ENCODE measurements at regions not wholly inside any gene's neighbourhood (a gene's known extent, or its start where the extent isn't known, plus 50 kb on each side); places are given as distances from the start of the nearest gene placed in this dataset.
"Not testable (repeated sequence)": the region's sequence is repeated elsewhere in the genome, so short reads cannot be mapped to it uniquely, and the experiment has no call there.

DNA sequence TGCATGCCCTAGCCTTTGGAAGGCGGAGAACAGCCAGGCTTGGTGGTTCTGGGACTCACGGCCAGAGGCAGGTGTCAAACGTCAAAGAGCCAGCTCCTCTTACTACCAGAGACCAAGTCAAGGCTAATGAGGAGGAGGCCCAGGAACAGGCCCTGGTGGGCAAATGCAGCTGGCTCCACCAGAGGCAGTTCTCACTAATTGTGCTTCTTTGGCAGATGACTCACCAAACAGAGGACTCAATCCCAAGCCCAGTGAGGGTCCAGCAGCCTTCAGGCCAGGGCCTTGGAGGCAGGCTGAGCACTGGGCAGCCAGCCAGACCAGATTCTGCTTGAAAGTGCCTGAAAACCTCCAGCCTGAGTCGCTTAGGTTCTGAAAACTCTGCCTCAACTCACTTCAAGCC, 336.5 kb upstream of the CDH5 start:
- ATAC-seq = no peak
- DNase-seq (ENCODE audit: low spot score) = no peak

DNA sequence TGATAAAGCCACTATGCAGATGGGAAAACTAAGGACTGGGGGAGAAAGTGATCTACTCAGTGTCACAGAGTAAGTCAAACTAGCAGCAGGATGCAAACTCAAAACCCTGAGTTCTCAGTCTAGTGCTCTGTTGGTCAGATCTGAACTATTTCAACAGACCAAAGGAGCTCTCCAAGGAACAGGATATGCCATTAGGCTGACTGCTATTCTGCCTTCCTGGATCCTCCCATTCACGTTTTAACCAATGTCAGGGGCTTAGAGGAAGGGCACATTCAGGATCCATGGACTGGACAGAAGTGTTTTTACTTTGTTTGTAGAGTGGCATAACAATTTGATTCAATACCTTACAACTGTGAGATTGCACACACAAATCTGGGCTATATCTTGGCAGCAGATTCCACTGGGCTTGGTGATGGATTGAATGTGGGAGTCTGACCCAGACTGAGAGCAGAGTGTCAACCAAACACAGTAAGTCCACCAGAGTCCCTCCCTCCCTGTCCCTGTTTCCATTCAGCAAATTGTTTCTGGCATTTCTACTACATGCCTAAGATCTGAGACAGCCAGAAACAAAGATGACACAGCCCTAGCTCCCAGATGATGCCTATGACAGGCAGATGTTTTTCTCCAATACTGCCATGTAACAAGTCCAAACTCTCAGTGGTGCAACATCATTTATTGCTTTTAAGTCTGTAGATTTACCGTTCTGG, 337.8 kb upstream of the CDH5 start:
- DNase-seq (ENCODE audit: low spot score) (no peak), ATAC-seq (no peak)

DNA sequence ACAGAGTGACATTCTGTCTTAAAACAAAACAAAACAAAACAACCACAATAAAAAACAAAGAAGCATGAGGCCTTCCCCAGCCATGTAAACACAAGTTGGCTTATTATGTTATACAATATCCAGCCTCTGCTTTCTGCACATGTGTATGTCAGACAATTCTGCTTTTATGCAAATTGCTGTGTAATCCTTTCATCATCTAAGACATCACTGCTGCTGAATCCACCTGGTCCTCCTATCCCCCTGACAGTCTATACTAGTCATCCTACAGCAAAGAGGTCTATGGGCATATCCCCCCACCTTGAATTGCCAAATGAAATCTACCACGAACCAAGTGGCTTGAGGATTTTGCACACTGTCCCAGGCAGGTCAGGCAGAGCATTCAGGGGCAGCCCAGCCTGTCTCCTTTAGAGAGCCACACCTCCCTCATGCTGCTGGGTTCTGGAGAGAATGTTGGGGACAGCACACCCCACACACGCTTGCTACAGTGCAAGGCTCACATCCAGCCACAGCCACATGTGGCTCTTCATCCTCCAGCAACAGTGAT, 339.6 kb upstream of the CDH5 start:
- no peak for ATAC-seq

DNA sequence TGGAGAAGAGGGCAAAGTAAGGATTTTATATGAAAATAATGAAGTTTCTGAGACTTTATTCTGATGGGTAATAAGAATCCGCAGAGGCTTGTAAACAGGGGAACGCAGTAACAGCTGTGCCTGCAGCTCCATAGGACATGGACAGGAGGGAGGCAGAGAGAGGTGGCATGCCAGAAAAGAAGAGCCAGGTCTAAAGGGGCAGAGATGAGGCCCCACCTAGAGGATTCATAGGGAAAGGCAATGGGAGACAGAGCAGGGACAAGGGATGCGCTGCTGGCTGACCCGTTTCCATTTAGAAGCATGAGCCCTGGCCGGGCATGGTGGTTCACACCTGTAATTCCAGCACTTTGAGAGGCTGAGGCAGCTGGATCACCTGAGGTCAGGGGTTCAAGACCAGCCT, 340.3 kb upstream of the CDH5 start:
- ATAC-seq = peak; percentile 100
- peak; percentile 49 for DNase-seq (ENCODE audit: low spot score)

More for the DNA sequence above, 339.6 kb upstream of the CDH5 start:
- DNase-seq (ENCODE audit: low spot score) = no peak

DNA sequence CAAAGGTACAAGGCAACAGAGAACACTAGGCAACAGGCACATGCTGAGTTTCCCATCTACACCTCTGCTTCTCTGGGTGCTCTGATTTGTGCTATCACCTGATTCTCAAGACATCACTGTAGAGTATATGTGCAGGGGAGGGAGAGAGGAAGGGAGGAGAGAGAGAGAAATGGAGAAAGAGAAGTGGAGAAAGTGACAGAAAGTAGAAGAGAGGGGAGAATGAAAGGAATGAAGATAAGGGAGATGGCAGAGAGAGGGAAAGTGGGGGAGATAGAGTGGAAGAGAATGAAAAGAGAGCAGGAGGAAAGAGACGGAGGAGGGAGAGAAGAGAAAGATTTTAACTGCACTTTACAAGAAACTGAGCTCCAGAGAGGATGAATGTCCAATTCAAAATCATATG, 340.7 kb upstream of the CDH5 start:
- DNase-seq (ENCODE audit: low spot score) = no peak
- ATAC-seq = no peak

DNA sequence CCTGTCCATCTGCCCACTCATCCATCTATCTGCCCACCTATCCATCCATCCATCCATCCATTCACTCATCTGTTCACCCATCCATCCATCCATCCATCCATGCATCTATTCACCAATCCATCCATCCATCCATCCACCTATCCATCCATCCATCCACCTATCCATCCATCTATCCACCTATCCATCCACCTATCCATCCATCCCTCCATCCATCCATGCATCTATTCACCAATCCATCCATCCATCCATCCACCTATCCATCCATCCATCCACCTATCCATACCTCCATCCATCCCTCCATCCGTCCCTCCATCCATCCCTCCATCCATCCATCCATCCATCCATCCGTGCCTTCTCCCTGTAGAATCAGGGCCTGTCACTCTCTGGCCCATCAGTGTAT, 341.9 kb upstream of the CDH5 start:
- not testable (repeated sequence) for ATAC-seq; DNase-seq (ENCODE audit: low spot score)

DNA sequence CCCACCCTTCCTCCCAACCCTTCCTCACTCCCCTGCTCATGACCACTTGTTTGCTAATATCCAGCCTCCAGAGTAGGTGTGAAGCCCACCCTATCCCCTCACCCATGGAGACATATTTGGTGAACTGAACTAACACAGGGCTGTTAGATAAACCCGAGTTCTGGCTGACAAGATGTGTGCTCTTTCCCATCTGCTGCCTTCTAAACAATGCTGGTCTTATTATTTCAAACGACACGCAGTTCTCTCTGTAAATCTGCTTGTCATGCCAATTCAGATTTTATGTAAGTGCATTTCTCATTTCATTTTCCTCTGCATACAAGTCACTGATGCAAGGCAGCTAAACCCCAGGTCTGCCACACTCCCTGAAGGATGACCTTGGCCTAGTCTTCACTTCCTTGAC, 343.0 kb upstream of the CDH5 start:
- DNase-seq (ENCODE audit: low spot score) (no peak), ATAC-seq (no peak)

DNA sequence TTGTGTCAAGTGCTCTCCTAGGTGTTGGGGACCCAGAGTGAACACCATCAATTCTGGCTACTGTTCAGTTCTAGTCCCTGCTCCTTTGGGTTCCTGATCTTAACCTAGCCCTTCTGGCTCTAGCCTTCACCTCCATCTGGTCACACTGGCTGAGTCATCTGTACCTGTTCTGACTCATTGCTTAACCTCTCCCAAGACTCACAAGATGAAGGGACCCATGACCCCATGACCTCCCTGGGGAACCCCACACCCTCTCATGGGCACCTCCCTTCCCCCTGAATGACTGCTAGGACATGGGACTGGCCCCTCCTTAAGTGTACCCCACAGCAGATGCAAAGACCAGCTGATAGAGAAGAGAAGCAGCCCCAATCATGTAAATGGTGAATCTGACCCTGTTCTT, 345.8 kb upstream of the CDH5 start:
- no peak for ATAC-seq
- DNase-seq (ENCODE audit: low spot score) = no peak

DNA sequence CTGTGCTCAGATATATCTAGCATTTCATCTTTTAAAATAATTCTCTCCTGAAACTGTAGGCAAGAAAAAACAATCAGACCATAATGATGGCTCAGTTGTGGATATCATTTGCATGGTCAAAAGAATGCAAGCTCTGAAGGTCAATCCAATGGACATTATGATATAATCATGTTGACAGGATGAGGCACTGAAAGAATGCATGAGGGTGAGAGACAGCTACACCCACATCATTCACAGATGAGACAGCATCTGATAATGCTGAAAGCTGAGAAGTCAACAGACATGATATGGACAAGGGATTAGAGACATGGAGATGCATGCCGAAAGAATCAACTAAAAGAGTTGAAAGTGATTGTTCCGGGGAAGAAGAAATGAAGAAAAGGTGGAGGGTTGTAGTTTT, 346.4 kb upstream of the CDH5 start:
- DNase-seq (ENCODE audit: low spot score) = no peak
- no peak for ATAC-seq

DNA sequence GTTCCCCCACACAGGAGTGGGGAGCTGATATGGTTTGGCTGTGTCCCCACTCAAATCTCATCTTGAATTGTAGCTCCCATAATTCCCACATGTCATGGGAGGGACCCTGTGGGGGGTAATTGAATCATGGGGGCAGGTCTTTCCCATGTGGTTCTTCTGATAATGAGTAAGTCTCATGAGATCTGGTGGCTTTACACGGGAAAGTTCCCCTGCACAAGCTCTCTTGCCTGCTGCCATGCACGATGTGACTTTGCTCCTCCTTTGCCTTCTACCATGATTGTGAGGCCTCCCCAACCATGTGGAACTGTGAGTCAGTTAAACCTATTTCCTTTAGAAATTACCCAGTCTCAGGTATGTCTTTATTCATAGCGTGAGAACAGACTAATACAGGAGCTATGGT, 347.0 kb upstream of the CDH5 start:
- not testable (repeated sequence) for ATAC-seq; DNase-seq (ENCODE audit: low spot score)

DNA sequence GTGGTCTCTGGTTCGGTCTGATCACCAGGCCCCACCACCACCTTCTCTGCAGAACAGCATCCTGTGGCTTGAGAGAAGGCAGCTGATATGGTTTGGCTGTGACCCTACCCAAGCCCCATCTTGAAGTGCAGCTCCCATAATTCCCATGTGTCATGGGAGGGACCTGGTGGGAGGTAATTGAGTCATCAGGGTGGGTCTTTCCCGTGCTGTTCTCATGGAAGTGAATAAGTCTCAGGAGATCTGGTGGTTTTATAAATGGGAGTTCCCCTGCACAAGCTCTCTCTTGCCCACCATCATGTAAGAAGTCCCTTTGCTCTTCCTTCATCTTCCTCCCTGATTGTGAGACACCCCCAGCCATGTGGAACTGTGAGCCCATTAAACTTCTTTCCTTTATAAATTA, 352.3 kb upstream of the CDH5 start:
- ATAC-seq (no peak), DNase-seq (ENCODE audit: low spot score) (no peak)

DNA sequence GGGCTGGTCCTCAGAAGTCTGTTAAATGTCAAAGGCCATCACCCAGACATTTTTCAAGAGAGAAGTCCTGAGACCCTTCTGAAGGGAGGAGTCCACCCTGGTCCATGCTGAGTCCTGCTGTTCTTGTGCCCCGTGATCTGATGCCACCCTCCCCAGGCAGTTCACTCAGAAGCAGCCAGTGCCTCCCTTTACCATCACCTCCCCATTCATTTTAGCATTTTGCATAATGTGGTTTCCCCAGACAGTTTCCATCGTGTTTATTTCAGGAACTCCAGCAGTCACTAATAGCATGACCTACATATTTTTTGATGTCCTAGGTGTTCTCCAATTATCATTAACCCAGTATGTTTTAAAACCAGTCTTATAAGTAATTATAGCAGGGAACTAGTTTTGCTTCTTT, 353.0 kb upstream of the CDH5 start:
- no peak for DNase-seq (ENCODE audit: low spot score)

DNA sequence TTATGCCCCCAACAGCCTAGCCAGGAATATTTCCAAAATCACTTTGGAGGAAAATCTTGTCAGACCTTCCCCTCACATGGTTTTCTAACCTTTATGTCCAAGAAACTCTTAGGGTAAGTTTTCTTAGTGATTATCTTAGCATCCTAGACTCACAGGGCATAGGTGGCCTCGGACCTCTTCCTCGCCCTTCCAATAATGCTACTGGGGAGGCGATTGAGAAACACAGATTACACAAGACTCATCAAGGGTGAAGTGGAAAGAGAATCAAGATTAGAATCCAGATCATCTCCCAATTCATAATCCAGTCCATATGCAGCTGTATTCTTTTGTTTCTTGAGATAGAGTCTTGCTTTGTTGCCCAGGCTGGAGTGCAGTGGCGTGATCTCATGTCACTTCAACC, 358.4 kb upstream of the CDH5 start:
- ATAC-seq = no peak
- no peak for DNase-seq (ENCODE audit: low spot score)

More for the DNA sequence above, 353.0 kb upstream of the CDH5 start:
- no peak for ATAC-seq

DNA sequence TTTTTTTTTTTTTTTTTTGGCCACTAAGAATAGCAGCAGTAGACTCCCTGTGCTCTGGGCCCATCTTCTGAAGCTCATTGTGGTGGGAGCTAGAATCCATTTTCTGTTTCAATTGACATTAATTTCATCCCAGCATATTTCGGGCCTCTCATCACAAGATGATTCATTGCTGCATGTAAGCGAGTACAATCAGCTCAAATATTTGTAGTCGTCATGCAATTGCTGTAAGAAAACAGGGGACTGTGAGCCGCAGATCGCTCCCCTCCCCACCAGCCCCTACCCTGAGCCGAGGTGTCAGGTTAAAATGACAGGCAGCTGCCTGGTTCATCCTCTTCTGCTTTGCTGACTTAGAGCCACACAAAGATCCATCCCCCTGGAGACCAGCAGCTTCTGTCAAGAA, 358.8 kb upstream of the CDH5 start:
- no peak for DNase-seq (ENCODE audit: low spot score)

DNA sequence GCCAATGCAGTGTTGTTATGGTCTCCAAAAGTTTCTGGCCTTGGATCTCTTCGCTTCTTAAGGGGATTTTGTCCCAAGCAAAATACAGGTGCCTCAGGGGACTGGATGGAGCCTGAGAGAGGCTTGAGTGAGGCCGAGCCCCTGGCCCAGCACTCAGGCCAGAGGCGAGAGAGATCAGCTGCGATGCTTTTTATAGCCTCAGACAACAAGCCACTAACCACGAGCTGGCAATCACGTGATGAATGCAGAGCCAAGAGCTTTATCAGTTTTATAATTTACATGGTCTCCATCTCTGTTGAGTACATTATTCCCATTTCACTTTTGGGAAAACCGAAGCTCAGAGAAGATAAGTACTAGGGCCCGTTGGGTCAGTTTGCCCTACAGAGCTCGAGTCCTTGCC, 360.0 kb upstream of the CDH5 start:
- ATAC-seq = no peak
- no peak for DNase-seq (ENCODE audit: low spot score)

More for the DNA sequence above, 358.8 kb upstream of the CDH5 start:
- no peak for ATAC-seq

DNA sequence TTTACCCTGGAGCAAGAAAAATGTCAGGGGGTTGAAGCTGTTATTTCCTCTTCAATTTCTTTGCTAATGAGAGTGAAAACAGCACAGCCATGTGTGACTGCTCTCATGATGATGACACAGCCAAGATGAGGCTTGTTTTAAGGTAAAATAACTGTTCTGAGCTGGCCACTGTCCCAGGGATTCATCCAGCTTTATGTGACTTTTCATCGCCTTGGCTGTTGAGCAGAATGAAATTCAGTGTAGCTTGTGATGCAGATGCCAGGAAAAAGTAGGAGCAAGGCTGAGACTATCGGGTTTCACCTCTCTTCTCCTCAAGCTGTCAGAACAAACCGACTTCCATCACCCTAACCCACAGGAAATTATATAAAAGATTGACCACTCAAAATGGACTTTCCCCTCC, 361.8 kb upstream of the CDH5 start:
- ATAC-seq (no peak), DNase-seq (ENCODE audit: low spot score) (no peak)

DNA sequence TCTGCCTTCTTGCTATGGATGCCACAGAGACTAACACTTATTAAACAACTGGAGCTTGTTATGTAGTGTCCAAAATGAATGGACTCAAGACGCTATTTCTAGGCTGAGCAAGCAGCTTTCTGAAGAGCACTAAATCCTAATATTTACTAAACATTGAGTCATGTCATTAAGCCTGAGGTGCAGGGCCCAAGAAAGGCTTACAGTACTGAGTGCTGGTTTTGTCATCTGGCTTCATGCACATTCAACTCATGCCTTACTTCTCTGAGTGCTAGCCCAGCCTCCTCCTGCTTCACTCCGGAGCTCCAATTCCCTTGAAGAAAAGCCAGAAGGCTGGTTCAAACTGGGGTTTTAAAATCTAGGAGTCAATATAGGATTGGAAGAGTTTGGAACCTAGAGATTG, 363.3 kb upstream of the CDH5 start:
- ATAC-seq = no peak
- no peak for DNase-seq (ENCODE audit: low spot score)

DNA sequence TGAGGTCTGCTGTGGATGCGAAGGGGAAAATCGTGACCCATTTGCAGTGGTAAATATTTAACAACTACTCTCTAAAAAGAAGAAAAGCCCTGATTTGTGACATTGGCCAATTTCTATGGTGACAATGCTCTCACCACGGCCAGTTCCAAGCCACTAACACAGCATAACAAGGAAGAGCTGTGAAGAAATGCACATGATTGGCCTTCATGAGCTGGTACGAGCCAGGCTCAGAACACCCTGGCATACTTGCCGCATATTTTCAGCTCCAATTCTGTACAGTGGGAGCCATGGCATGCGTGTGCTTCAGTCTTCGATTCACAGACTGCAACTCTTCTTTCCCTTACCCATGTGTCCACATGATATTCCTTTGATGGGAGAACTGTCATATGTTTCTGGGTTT, 363.9 kb upstream of the CDH5 start:
- ATAC-seq (no peak), DNase-seq (ENCODE audit: low spot score) (no peak)

DNA sequence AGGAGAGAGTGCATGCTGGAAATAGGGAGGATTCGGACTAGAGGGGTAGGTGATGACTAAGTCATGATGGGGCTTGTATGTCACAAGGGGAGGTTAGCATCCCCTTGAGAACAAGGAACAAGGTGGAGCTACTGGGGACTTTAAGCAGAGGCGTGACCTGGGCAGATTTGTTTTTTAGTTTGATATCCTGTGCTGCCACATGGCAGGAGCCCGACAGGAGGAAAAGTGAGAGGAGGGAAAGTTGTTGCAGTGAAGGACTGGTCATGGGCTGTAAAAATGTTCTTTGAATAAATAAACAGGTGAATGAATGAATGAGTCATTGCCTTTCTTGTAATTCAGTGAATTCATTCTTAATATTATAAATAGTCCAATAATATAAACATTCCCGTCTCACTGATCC, 365.1 kb upstream of the CDH5 start:
- DNase-seq (ENCODE audit: low spot score) (no peak), ATAC-seq (no peak)

DNA sequence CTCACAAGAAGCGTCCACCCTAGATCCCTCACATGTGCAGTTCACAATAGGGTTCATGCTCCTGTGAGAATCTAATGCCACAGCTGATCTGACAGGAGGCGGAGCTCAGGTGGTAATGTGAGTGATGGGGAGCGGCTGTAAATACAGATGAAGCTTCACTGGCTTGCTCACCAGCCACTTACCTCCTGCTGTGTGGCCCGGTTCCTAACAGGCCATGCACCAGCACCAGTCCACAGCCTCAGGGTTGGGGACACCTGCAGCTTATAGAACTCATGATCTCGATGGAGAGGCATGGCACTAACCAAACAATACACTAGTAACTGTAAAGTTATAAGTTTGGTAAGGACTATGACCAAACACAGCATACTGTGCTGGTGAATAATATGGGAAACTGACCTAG, 368.0 kb upstream of the CDH5 start:
- DNase-seq (ENCODE audit: low spot score) (no peak), ATAC-seq (no peak)

DNA sequence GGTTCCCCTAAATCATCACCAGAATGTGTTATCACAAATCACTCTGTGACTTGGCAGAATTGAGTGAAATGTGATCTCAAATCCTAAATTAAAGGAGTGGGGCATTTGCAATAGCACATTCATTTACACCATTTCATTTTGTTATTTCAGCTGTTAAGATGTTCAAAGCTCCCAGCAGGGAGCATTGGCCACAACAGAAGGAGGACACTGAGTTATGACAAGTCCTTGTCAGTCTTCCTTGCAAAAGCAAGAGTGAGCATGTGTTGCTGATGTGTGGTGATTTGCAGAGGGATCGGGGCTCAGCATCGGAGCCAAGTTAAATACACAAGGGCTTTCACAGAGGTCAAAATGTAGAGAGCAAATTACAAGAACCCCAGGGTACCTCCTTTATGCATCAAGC, 372.2 kb upstream of the CDH5 start:
- ATAC-seq = no peak

DNA sequence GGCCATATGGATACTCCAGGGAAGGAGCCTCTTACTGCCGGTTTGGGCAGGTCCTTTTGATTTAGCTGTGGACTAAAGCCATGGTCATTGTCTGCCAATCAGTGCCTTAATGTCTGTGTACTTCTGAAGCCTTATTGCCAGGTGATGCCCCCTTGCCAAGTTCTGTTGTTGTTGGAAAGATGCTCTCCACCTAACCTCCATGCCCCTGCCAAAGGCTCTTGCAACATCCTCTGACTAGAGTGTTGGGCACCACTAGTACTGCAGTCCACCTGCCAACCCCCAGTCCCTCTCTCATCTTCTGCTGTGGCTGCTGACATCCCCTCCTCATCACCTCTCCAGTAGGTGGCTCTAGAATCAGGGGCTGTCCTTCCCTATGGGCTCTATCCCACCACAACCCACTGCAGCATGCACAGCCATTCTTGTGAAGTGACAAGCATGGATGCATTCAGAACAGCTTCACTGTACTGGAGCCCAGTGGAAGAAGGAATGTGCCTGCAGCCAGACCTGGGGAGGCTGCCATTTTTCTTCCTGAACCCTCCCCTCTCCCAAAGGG, 375.3 kb upstream of the CDH5 start:
- peak; percentile 88 for DNase-seq (ENCODE audit: low spot score)
- ATAC-seq = peak; percentile 91

More for the DNA sequence above, 372.2 kb upstream of the CDH5 start:
- no peak for DNase-seq (ENCODE audit: low spot score)

All from left lobe of liver (tissue), 2 donors.